ENCODE measurements at regions not wholly inside any gene's neighbourhood (a gene's known extent, or its start where the extent isn't known, plus 50 kb on each side); places are given as distances from the start of the nearest gene placed in this dataset.

- H3K27me3 Mint-ChIP-seq = peaks cover 17 to 25% of the 10 kb centered on the region in 2 donors
- no peak for DNase-seq
- no peaks in the 10 kb centered on the region for H3K9me3 Mint-ChIP-seq
- ATAC-seq (replicated peaks) = no peak
- no peaks in the 10 kb centered on the region for H3K4me1 Mint-ChIP-seq
- H3K27ac Mint-ChIP-seq = no peak overlapping the region
- no peak overlapping the region for H3K4me3 Mint-ChIP-seq
- no peaks in the 10 kb centered on the region for H3K36me3 Mint-ChIP-seq
Measured at GRCh38 chrX:8906299-8906938, 105.2 kb upstream of the FAM9A start.

GRCh38 chrX:8897259-8897658 lies 96.1 kb upstream of the FAM9A start:
- Mint-ChIP-seq H3K36me3 (no peaks in the 10 kb centered on the region), H3K27ac (no peak overlapping the region), H3K4me3 (no peak overlapping the region), H3K27me3 (peaks cover 13 to 17% of the 10 kb centered on the region in 2 donors), H3K9me3 (peaks cover 0 to 4% of the 10 kb centered on the region in 2 donors), H3K4me1 (no peaks in the 10 kb centered on the region)
- DNase-seq (no peak), ATAC-seq (replicated peaks) (no peak)

GRCh38 chrX:8890794-8891193 lies 89.6 kb upstream of the FAM9A start:
- no peak overlapping the region for H3K27ac Mint-ChIP-seq
- DNase-seq (no peak), ATAC-seq (replicated peaks) (no peak)
- H3K27me3 Mint-ChIP-seq = peaks cover 11 to 19% of the 10 kb centered on the region in 2 donors
- H3K9me3 Mint-ChIP-seq = peaks cover 4 to 6% of the 10 kb centered on the region in 2 donors
- no peaks in the 10 kb centered on the region for H3K4me1 Mint-ChIP-seq
- H3K4me3 Mint-ChIP-seq = no peak overlapping the region
- H3K36me3 Mint-ChIP-seq = peaks cover 0 to 3% of the 10 kb centered on the region in 2 donors

GRCh38 chrX:8887004-8887403 lies 85.8 kb upstream of the FAM9A start:
- Mint-ChIP-seq H3K4me3 (no peak overlapping the region), H3K4me1 (no peaks in the 10 kb centered on the region), H3K27ac (no peak overlapping the region), H3K27me3 (peaks cover 27 to 30% of the 10 kb centered on the region in 2 donors), H3K9me3 (peaks cover 2 to 4% of the 10 kb centered on the region in 2 donors), H3K36me3 (peaks cover 0 to 3% of the 10 kb centered on the region in 2 donors)
- DNase-seq (no peak), ATAC-seq (replicated peaks) (no peak)

GRCh38 chrX:8879750-8880149 lies 78.6 kb upstream of the FAM9A start:
- DNase-seq (no peak), ATAC-seq (replicated peaks) (no peak)
- H3K27ac Mint-ChIP-seq = no peak overlapping the region
- peaks cover 12 to 20% of the 10 kb centered on the region in 2 donors for H3K27me3 Mint-ChIP-seq
- no peaks in the 10 kb centered on the region for H3K36me3 Mint-ChIP-seq
- no peak overlapping the region for H3K4me3 Mint-ChIP-seq
- no peaks in the 10 kb centered on the region for H3K4me1 Mint-ChIP-seq
- H3K9me3 Mint-ChIP-seq = no peaks in the 10 kb centered on the region

GRCh38 chrX:8873956-8874355 lies 72.8 kb upstream of the FAM9A start:
- peaks cover 0 to 16% of the 10 kb centered on the region in 2 donors for H3K27me3 Mint-ChIP-seq

GRCh38 chrX:8873102-8873501 lies 71.9 kb upstream of the FAM9A start:
- no peak for ATAC-seq (replicated peaks)
- H3K9me3 Mint-ChIP-seq = no peaks in the 10 kb centered on the region
- no peaks in the 10 kb centered on the region for H3K36me3 Mint-ChIP-seq
- H3K4me3 Mint-ChIP-seq = no peak overlapping the region
- H3K27ac Mint-ChIP-seq = no peak overlapping the region
- no peak for DNase-seq
- no peaks in the 10 kb centered on the region for H3K4me1 Mint-ChIP-seq
- H3K27me3 Mint-ChIP-seq = peaks cover 0 to 21% of the 10 kb centered on the region in 2 donors

More at GRCh38 chrX:8873956-8874355, 72.8 kb upstream of the FAM9A start:
- no peak overlapping the region for H3K27ac Mint-ChIP-seq
- H3K9me3 Mint-ChIP-seq = no peaks in the 10 kb centered on the region
- DNase-seq (no peak), ATAC-seq (replicated peaks) (no peak)
- H3K36me3 Mint-ChIP-seq = no peaks in the 10 kb centered on the region
- no peaks in the 10 kb centered on the region for H3K4me1 Mint-ChIP-seq
- no peak overlapping the region for H3K4me3 Mint-ChIP-seq

GRCh38 chrX:8870411-8870810 lies 69.2 kb upstream of the FAM9A start:
- Mint-ChIP-seq H3K4me3 (no peak overlapping the region), H3K36me3 (no peaks in the 10 kb centered on the region), H3K9me3 (no peaks in the 10 kb centered on the region), H3K4me1 (no peaks in the 10 kb centered on the region), H3K27me3 (peaks cover 0 to 21% of the 10 kb centered on the region in 2 donors), H3K27ac (no peak overlapping the region)
- no peak for ATAC-seq (replicated peaks)
- DNase-seq = no peak

GRCh38 chrX:8869812-8870211 lies 68.6 kb upstream of the FAM9A start:
- ATAC-seq (replicated peaks) (no peak), DNase-seq (no peak)
- Mint-ChIP-seq H3K4me1 (no peaks in the 10 kb centered on the region), H3K27ac (no peak overlapping the region), H3K27me3 (peaks cover 0 to 21% of the 10 kb centered on the region in 2 donors), H3K9me3 (no peaks in the 10 kb centered on the region), H3K4me3 (no peak overlapping the region), H3K36me3 (no peaks in the 10 kb centered on the region)

- Mint-ChIP-seq H3K9me3 (no peaks in the 10 kb centered on the region), H3K4me1 (no peaks in the 10 kb centered on the region), H3K4me3 (no peak overlapping the region), H3K36me3 (no peaks in the 10 kb centered on the region), H3K27me3 (peaks cover 0 to 25% of the 10 kb centered on the region in 2 donors), H3K27ac (no peak overlapping the region)
- ATAC-seq (replicated peaks) = no peak
- DNase-seq = no peak
Measured at GRCh38 chrX:8868906-8869305, 67.7 kb upstream of the FAM9A start.

- no peak overlapping the region for H3K27ac Mint-ChIP-seq
- no peaks in the 10 kb centered on the region for H3K4me1 Mint-ChIP-seq
- no peak for DNase-seq
- H3K27me3 Mint-ChIP-seq = peaks cover 0 to 26% of the 10 kb centered on the region in 2 donors
- H3K36me3 Mint-ChIP-seq = no peaks in the 10 kb centered on the region
- H3K4me3 Mint-ChIP-seq = no peak overlapping the region
- no peaks in the 10 kb centered on the region for H3K9me3 Mint-ChIP-seq
- ATAC-seq (replicated peaks) = no peak
Measured at GRCh38 chrX:8868070-8868773, 67.0 kb upstream of the FAM9A start.

GRCh38 chrX:8867406-8867805 lies 66.2 kb upstream of the FAM9A start:
- ATAC-seq (replicated peaks) (no peak), DNase-seq (no peak)
- Mint-ChIP-seq H3K4me3 (no peak overlapping the region), H3K9me3 (no peaks in the 10 kb centered on the region), H3K27ac (no peak overlapping the region), H3K4me1 (no peaks in the 10 kb centered on the region), H3K27me3 (peaks cover 6 to 27% of the 10 kb centered on the region in 2 donors), H3K36me3 (no peaks in the 10 kb centered on the region)

GRCh38 chrX:8864161-8864560 lies 63.0 kb upstream of the FAM9A start:
- Mint-ChIP-seq H3K36me3 (no peaks in the 10 kb centered on the region), H3K4me1 (no peaks in the 10 kb centered on the region), H3K4me3 (no peak overlapping the region), H3K27ac (no peak overlapping the region), H3K9me3 (no peaks in the 10 kb centered on the region), H3K27me3 (peaks cover 26 to 33% of the 10 kb centered on the region in 2 donors)
- DNase-seq (no peak), ATAC-seq (replicated peaks) (no peak)

- H3K4me3 Mint-ChIP-seq = no peak overlapping the region
Measured at GRCh38 chrX:8861908-8862307, 60.7 kb upstream of the FAM9A start.

GRCh38 chrX:8851231-8851886 lies 50.2 kb upstream of the FAM9A start:
- ATAC-seq (replicated peaks) (no peak), DNase-seq (no peak)
- Mint-ChIP-seq H3K4me1 (no peaks in the 10 kb centered on the region), H3K27me3 (peaks cover 20 to 29% of the 10 kb centered on the region in 2 donors), H3K9me3 (no peaks in the 10 kb centered on the region), H3K4me3 (no peak overlapping the region), H3K36me3 (no peaks in the 10 kb centered on the region), H3K27ac (no peak overlapping the region)

More at GRCh38 chrX:8861908-8862307, 60.7 kb upstream of the FAM9A start:
- no peaks in the 10 kb centered on the region for H3K36me3 Mint-ChIP-seq
- ATAC-seq (replicated peaks) = no peak
- H3K27me3 Mint-ChIP-seq = peaks cover 26 to 28% of the 10 kb centered on the region in 2 donors
- H3K27ac Mint-ChIP-seq = no peak overlapping the region
- H3K9me3 Mint-ChIP-seq = no peaks in the 10 kb centered on the region
- no peak for DNase-seq
- no peaks in the 10 kb centered on the region for H3K4me1 Mint-ChIP-seq

All from stimulated activated naive B cell treated with anti-CD40 and anti-IgM and Interleukin-4, amounts not matched to agents 10 μg/mL and 1 μg/mL and 100 μg/mL, for 72 hours (primary cell).